ENCODE measurements at regions not wholly inside any gene's neighbourhood (a gene's known extent, or its start where the extent isn't known, plus 50 kb on each side); places are given as distances from the start of the nearest gene placed in this dataset.

DNA sequence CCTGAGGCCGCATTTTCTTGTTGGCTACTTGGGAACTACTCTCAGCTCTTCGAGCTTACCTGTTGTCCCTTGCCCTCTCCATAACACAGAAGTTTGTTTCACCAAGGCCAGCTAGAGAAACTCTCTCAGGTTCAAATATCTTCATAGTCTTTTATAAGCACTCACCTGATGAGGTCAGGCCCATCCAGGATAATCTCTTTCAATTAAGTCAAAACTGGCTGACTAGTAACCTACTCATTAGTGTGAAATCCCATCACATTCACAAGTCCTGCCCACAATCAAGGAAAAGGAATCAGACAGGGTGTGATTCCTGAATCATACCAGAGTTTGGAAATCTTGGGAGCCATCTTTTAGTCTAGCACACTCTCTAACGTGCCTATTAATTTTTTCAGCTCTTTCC, 195.2 kb upstream of the HS3ST5 start:
- POLR2A ChIA-PET, result no interaction called here
- Mint-ChIP-seq H3K9me3 (peaks cover 0 to 17% (median 4%) of the 10 kb centered on the region in 11 donors), H3K36me3 (no peaks in the 10 kb centered on the region)

GRCh38 chr6:114534813-114535212, 192.0 kb upstream of the HS3ST5 start:
- Mint-ChIP-seq H3K27me3 (no peaks in the 10 kb centered on the region), H3K4me3 (no peak overlapping the region), H3K9me3 (peaks cover 0 to 20% (median 3%) of the 10 kb centered on the region in 11 donors), H3K27ac (no peak overlapping the region), H3K36me3 (no peaks in the 10 kb centered on the region), H3K4me1 (no peaks in the 10 kb centered on the region)
- ATAC-seq (no peak), DNase-seq (no peak)
- intact Hi-C loops (cut with micrococcal nuclease), result no loop called here
- Histone ChIP-seq H3K4me3 (ENCODE audit: low read length) (no peak overlapping the region), H3K27ac (ENCODE audit: low read depth, low read length) (no peak overlapping the region), H3K9me3 (ENCODE audit: control insufficient read depth in 2 of 3, low read length in 3 of 3) (no peaks in the 10 kb centered on the region), H3K36me3 (ENCODE audit: control insufficient read depth in 2 of 3, insufficient read depth in 3 of 3, low read length in 3 of 3) (no peaks in the 10 kb centered on the region), H3K4me1 (ENCODE audit: control insufficient read depth in 2 of 2, insufficient read depth in 2 of 2, low read length in 2 of 2) (no peaks in the 10 kb centered on the region), H3K27me3 (ENCODE audit: control insufficient read depth in 2 of 2, insufficient read depth in 2 of 2, low read length in 2 of 2) (no peaks in the 10 kb centered on the region)
- POLR2A ChIA-PET, result no interaction called here
- CTCF ChIA-PET, result no interaction called here

More for the DNA sequence above, 195.2 kb upstream of the HS3ST5 start:
- Histone ChIP-seq H3K9me3 (ENCODE audit: control insufficient read depth in 2 of 3, low read length in 3 of 3) (no peaks in the 10 kb centered on the region), H3K27ac (ENCODE audit: low read depth, low read length) (no peak overlapping the region), H3K4me3 (ENCODE audit: low read length) (no peak overlapping the region), H3K27me3 (ENCODE audit: control insufficient read depth in 2 of 2, insufficient read depth in 2 of 2, low read length in 2 of 2) (no peaks in the 10 kb centered on the region), H3K36me3 (ENCODE audit: control insufficient read depth in 2 of 3, insufficient read depth in 3 of 3, low read length in 3 of 3) (no peaks in the 10 kb centered on the region), H3K4me1 (ENCODE audit: control insufficient read depth in 2 of 2, insufficient read depth in 2 of 2, low read length in 2 of 2) (no peaks in the 10 kb centered on the region)
- H3K4me1 Mint-ChIP-seq, result no peaks in the 10 kb centered on the region
- DNase-seq, result no peak
- no peak overlapping the region for H3K4me3 Mint-ChIP-seq
- H3K27ac Mint-ChIP-seq, result no peak overlapping the region
- no peaks in the 10 kb centered on the region for H3K27me3 Mint-ChIP-seq
- ATAC-seq, result no peak
- CTCF ChIA-PET, result no interaction called here
- intact Hi-C loops (cut with micrococcal nuclease), result no loop called here

DNA sequence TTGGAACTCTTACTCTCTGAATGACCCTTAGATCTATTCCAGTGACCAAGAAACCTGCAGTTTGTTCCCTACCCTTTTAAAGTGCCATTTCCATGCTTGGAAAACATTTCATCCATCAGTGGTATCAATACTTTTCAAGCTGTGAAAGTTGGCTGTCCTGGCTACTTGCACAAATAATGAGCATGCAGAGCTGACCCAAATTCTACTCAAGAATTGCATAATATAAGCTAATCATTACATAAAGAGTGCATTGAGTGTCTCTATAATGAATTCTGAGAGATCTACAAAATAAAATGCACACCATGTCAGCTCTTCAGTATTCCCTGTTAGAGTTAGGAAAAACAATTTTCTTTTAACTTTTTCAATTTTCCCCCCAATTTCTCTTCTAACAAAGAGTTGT, 181.3 kb upstream of the HS3ST5 start:
- Histone ChIP-seq H3K4me3 (ENCODE audit: low read length) (no peak overlapping the region), H3K27ac (ENCODE audit: low read depth, low read length) (no peak overlapping the region), H3K27me3 (ENCODE audit: control insufficient read depth in 2 of 2, insufficient read depth in 2 of 2, low read length in 2 of 2) (no peaks in the 10 kb centered on the region), H3K9me3 (ENCODE audit: control insufficient read depth in 2 of 3, low read length in 3 of 3) (no peaks in the 10 kb centered on the region), H3K4me1 (ENCODE audit: control insufficient read depth in 2 of 2, insufficient read depth in 2 of 2, low read length in 2 of 2) (no peaks in the 10 kb centered on the region), H3K36me3 (ENCODE audit: control insufficient read depth in 2 of 3, insufficient read depth in 3 of 3, low read length in 3 of 3) (no peaks in the 10 kb centered on the region)
- POLR2A ChIA-PET, result no interaction called here
- no peaks in the 10 kb centered on the region for H3K36me3 Mint-ChIP-seq
- H3K27ac Mint-ChIP-seq, result no peak overlapping the region
- H3K4me3 Mint-ChIP-seq, result no peak overlapping the region
- no peaks in the 10 kb centered on the region for H3K4me1 Mint-ChIP-seq
- H3K9me3 Mint-ChIP-seq, result peaks cover 0 to 9% (median 0%) of the 10 kb centered on the region in 11 donors
- no peak for ATAC-seq
- no peaks in the 10 kb centered on the region for H3K27me3 Mint-ChIP-seq
- no peak for DNase-seq
- intact Hi-C loops (cut with micrococcal nuclease), result no loop called here
- CTCF ChIA-PET, result no interaction called here

GRCh38 chr6:114523508-114523907, 180.7 kb upstream of the HS3ST5 start:
- no peaks in the 10 kb centered on the region for H3K4me1 ChIP-seq (ENCODE audit: control insufficient read depth in 2 of 2, insufficient read depth in 2 of 2, low read length in 2 of 2)
- Mint-ChIP-seq H3K27ac (no peak overlapping the region), H3K9me3 (peaks cover 0 to 9% (median 0%) of the 10 kb centered on the region in 11 donors), H3K4me1 (no peaks in the 10 kb centered on the region), H3K27me3 (no peaks in the 10 kb centered on the region), H3K36me3 (no peaks in the 10 kb centered on the region), H3K4me3 (no peak overlapping the region)
- POLR2A ChIA-PET, result no interaction called here
- H3K27me3 ChIP-seq (ENCODE audit: control insufficient read depth in 2 of 2, insufficient read depth in 2 of 2, low read length in 2 of 2), result no peaks in the 10 kb centered on the region
- H3K36me3 ChIP-seq (ENCODE audit: control insufficient read depth in 2 of 3, insufficient read depth in 3 of 3, low read length in 3 of 3), result no peaks in the 10 kb centered on the region
- no peak overlapping the region for H3K4me3 ChIP-seq (ENCODE audit: low read length)
- intact Hi-C loops (cut with micrococcal nuclease), result no loop called here
- CTCF ChIA-PET, result no interaction called here
- H3K9me3 ChIP-seq (ENCODE audit: control insufficient read depth in 2 of 3, low read length in 3 of 3), result no peaks in the 10 kb centered on the region
- no peak for DNase-seq
- ATAC-seq, result no peak
- H3K27ac ChIP-seq (ENCODE audit: low read depth, low read length), result no peak overlapping the region

DNA sequence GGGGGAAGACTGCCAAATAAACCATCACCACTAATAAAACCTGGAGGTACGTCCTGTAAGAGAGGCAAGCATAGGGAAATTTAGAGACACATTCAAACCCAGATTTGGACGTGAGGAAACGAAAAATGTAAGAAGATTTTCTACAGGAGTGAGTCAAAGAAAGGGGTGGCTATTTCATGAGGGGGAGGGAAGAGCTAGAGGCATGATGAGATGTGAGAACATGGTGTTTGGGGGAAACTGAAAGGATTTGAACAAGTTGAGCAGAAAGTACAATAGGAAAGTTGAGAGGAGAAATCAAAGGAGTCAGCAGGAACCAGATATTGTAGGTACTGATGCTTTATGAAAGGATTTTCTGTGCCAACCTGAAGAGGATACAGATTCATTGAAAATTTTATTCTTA, 179.1 kb upstream of the HS3ST5 start:
- Mint-ChIP-seq H3K27ac (no peak overlapping the region), H3K9me3 (peaks cover 0 to 12% (median 1%) of the 10 kb centered on the region in 11 donors), H3K4me1 (no peaks in the 10 kb centered on the region), H3K27me3 (no peaks in the 10 kb centered on the region), H3K4me3 (no peak overlapping the region), H3K36me3 (no peaks in the 10 kb centered on the region)
- H3K36me3 ChIP-seq (ENCODE audit: control insufficient read depth in 2 of 3, insufficient read depth in 3 of 3, low read length in 3 of 3), result no peaks in the 10 kb centered on the region
- no peak for DNase-seq
- no peak for ATAC-seq
- intact Hi-C loops (cut with micrococcal nuclease), result no loop called here
- ChIA-PET POLR2A (no interaction called here), CTCF (no interaction called here)
- no peaks in the 10 kb centered on the region for H3K9me3 ChIP-seq (ENCODE audit: control insufficient read depth in 2 of 3, low read length in 3 of 3)
- no peaks in the 10 kb centered on the region for H3K27me3 ChIP-seq (ENCODE audit: control insufficient read depth in 2 of 2, insufficient read depth in 2 of 2, low read length in 2 of 2)
- H3K4me1 ChIP-seq (ENCODE audit: control insufficient read depth in 2 of 2, insufficient read depth in 2 of 2, low read length in 2 of 2), result no peaks in the 10 kb centered on the region
- H3K27ac ChIP-seq (ENCODE audit: low read depth, low read length), result no peak overlapping the region
- H3K4me3 ChIP-seq (ENCODE audit: low read length), result no peak overlapping the region

GRCh38 chr6:114520976-114521375, 178.2 kb upstream of the HS3ST5 start:
- Histone ChIP-seq H3K9me3 (ENCODE audit: control insufficient read depth in 2 of 3, low read length in 3 of 3) (no peaks in the 10 kb centered on the region), H3K4me3 (ENCODE audit: low read length) (no peak overlapping the region), H3K27ac (ENCODE audit: low read depth, low read length) (no peak overlapping the region), H3K4me1 (ENCODE audit: control insufficient read depth in 2 of 2, insufficient read depth in 2 of 2, low read length in 2 of 2) (no peaks in the 10 kb centered on the region), H3K36me3 (ENCODE audit: control insufficient read depth in 2 of 3, insufficient read depth in 3 of 3, low read length in 3 of 3) (no peaks in the 10 kb centered on the region), H3K27me3 (ENCODE audit: control insufficient read depth in 2 of 2, insufficient read depth in 2 of 2, low read length in 2 of 2) (no peaks in the 10 kb centered on the region)
- Mint-ChIP-seq H3K27ac (no peak overlapping the region), H3K36me3 (no peaks in the 10 kb centered on the region), H3K4me3 (no peak overlapping the region), H3K9me3 (peaks cover 0 to 12% (median 2%) of the 10 kb centered on the region in 11 donors), H3K27me3 (no peaks in the 10 kb centered on the region), H3K4me1 (no peaks in the 10 kb centered on the region)
- intact Hi-C loops (cut with micrococcal nuclease), result no loop called here
- POLR2A ChIA-PET, result no interaction called here
- CTCF ChIA-PET, result no interaction called here
- no peak for ATAC-seq
- DNase-seq, result no peak

- H3K4me1 Mint-ChIP-seq, result no peaks in the 10 kb centered on the region
- ATAC-seq, result no peak
- H3K27ac Mint-ChIP-seq, result no peak overlapping the region
- DNase-seq, result no peak
- no peak overlapping the region for H3K4me3 ChIP-seq (ENCODE audit: low read length)
- H3K9me3 ChIP-seq (ENCODE audit: control insufficient read depth in 2 of 3, low read length in 3 of 3), result no peaks in the 10 kb centered on the region
- H3K27me3 ChIP-seq (ENCODE audit: control insufficient read depth in 2 of 2, insufficient read depth in 2 of 2, low read length in 2 of 2), result no peaks in the 10 kb centered on the region
- H3K27ac ChIP-seq (ENCODE audit: low read depth, low read length), result no peak overlapping the region
- no peaks in the 10 kb centered on the region for H3K27me3 Mint-ChIP-seq
- H3K36me3 ChIP-seq (ENCODE audit: control insufficient read depth in 2 of 3, insufficient read depth in 3 of 3, low read length in 3 of 3), result no peaks in the 10 kb centered on the region
- intact Hi-C loops (cut with micrococcal nuclease), result no loop called here
- H3K4me1 ChIP-seq (ENCODE audit: control insufficient read depth in 2 of 2, insufficient read depth in 2 of 2, low read length in 2 of 2), result no peaks in the 10 kb centered on the region
- H3K36me3 Mint-ChIP-seq, result no peaks in the 10 kb centered on the region
- CTCF ChIA-PET, result no interaction called here
- POLR2A ChIA-PET, result no interaction called here
- no peak overlapping the region for H3K4me3 Mint-ChIP-seq
- H3K9me3 Mint-ChIP-seq, result peaks cover 0 to 28% (median 2%) of the 10 kb centered on the region in 11 donors
These were observed 171.3 kb upstream of the HS3ST5 start for GRCh38 chr6:114514170-114514569.

Measured in naive thymus-derived CD4-positive, alpha-beta T cell (primary cell).